Omental fat pad (tissue), 3 donors: ENCODE measurements at regions not wholly inside any gene's neighbourhood (a gene's known extent, or its start where the extent isn't known, plus 50 kb on each side); places are given as distances from the start of the nearest gene placed in this dataset.
"Not testable (repeated sequence)": the region's sequence is repeated elsewhere in the genome, so short reads cannot be mapped to it uniquely, and the experiment has no call there.

Experiments used
- ATAC-seq: fragments of 150-250 bp; one replicate; pipeline ENCODE4 v1.9.1; 2016; ENCODE audit warnings: mild to moderate bottlenecking, moderate library complexity; ENCODE audit not compliant: low FRiP score
- DNase-seq: peaks from one replicate; pipeline ENCODE4 v3.0.0-alpha.2; 2019; ENCODE audit warnings: low spot score
- TF ChIP-seq, protein P1 (sequence below), 3 donors: fragments of 450-650 bp; IDR thresholded peaks; one replicate each; pipeline ENCODE4 v1.5.1; 2016 to 2017; ENCODE audit warnings: antibody characterized with exemption in 3 of 3, mild to moderate bottlenecking in 3 of 3, moderate library complexity in 2 of 3

DNA sequence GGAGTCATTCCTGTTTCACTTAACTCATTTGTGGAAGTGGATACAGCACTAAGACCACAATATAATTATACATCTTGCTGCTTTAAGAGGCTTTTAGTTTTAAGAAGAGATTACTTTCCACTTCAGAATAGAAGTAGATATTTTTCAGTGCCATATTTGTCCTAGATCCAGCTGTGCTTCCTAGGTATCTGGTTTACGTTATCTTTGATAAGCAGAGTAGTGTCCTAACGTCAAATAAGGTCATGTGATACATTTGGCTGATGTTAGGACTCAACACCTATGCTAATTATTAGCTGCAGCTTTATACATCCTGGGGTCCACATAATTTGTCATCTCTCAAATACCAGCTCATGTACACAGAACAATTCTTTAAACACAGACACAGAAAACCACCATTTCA lies 196.2 kb upstream of the SMIM30 start:
- TF ChIP-seq, protein P1, sequence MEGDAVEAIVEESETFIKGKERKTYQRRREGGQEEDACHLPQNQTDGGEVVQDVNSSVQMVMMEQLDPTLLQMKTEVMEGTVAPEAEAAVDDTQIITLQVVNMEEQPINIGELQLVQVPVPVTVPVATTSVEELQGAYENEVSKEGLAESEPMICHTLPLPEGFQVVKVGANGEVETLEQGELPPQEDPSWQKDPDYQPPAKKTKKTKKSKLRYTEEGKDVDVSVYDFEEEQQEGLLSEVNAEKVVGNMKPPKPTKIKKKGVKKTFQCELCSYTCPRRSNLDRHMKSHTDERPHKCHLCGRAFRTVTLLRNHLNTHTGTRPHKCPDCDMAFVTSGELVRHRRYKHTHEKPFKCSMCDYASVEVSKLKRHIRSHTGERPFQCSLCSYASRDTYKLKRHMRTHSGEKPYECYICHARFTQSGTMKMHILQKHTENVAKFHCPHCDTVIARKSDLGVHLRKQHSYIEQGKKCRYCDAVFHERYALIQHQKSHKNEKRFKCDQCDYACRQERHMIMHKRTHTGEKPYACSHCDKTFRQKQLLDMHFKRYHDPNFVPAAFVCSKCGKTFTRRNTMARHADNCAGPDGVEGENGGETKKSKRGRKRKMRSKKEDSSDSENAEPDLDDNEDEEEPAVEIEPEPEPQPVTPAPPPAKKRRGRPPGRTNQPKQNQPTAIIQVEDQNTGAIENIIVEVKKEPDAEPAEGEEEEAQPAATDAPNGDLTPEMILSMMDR (IDR thresholded peaks at IDR 0.05) = no peak
- ATAC-seq (no peak), DNase-seq (no peak)

DNA sequence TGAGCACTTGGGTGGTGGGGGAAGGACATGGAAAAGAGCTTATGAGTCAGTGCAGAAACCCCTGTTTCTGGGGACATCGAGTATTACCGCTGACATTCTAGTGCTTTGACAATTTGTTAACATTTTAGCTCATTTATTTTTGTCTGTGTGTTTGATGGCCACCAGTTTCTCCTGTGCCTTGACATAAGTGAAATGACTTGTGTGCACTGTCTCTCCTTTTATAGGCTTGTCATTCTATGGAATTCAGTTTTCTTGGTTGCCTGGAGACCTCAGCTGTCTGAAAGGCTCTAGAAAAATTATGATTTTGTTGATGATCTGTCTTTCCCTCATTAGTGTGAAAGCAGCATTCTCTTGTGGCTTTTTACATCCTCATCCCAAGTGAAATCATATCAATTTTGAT lies 190.0 kb upstream of the SMIM30 start:
- ATAC-seq = no peak
- TF ChIP-seq, protein P1 (IDR thresholded peaks at IDR 0.05) = no peak
- no peak for DNase-seq

DNA sequence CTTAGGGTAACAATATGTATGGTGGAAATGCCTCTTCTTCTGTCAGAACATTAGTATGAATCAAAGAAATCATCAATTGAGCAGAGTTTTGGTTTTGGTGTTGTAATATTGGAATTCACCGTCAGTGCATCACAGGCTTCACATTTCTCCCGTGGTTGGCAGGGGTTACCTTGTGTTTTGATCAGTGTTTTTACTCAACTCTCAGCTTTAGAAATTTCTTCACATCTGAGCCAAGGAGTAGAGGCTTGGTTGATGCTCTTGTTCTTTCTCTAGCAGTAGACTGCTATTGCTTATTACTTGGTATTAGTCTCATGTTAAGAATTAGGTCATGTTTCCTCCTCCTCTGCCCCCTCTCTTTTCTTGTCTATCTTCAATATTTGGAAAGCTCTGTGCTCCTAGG lies 188.8 kb upstream of the SMIM30 start:
- ATAC-seq (no peak), DNase-seq (no peak)
- TF ChIP-seq, protein P1 (IDR thresholded peaks at IDR 0.05) = no peak

DNA sequence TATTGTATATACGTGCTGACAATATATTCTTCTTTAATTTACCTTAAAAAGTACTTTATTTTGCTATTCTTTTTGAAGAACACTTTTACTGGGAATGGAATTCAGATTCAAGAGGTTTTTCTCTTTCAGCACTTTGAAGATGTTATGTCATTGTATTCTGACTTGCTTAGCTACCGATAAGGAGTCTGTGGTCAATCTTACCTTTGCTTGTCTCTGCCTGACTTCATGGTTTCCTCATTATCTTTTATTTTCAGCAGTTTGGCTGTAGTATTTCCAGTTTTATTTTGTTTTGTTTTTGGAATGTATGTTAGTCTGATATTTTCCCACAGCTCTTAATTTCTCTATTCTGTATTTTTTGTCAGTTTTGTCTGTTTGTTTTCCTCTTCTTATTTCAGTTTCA lies 187.9 kb upstream of the SMIM30 start:
- ATAC-seq (no peak), DNase-seq (no peak)
- TF ChIP-seq, protein P1 (IDR thresholded peaks at IDR 0.05) = no peak

DNA sequence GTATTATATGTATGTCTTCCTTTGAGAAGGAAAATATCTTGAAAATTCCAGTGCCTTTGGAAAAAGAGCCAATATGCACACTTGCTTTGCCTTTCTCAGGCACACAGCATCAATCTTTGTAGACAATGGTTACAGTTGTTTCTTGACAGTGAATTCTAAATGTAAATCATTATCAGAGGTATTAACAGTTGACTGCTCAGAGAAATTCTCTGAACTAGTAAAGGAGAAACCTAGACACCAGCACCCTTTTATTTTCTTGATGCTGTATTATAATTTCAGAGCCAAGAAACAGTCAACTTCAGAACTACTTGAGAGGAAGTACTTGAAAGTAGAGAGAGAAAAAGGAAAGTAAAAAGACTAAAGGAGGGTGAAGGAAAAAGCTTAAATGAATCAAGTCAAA lies 185.8 kb upstream of the SMIM30 start:
- TF ChIP-seq, protein P1 (IDR thresholded peaks at IDR 0.05) = no peak
- DNase-seq (no peak), ATAC-seq (no peak)

DNA sequence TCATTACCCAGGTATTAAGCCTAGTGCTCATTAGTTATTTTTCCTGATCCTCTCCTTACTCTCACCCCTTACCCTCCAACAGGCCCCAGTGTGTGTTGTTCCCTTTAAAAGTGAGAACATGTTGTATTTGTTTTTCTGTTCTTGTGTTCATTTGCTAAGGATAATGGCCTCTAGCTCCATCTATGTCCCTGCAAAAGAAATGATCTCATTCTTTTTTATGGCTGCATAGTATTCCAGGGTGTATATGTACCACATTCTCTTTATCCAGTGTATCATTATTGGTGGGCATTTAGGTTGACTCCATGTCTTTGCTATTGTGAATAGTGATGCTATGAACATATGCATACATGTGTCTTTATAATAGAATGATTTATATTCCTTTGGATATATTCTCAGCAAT lies 185.0 kb upstream of the SMIM30 start:
- ATAC-seq, DNase-seq: not testable (repeated sequence)

DNA sequence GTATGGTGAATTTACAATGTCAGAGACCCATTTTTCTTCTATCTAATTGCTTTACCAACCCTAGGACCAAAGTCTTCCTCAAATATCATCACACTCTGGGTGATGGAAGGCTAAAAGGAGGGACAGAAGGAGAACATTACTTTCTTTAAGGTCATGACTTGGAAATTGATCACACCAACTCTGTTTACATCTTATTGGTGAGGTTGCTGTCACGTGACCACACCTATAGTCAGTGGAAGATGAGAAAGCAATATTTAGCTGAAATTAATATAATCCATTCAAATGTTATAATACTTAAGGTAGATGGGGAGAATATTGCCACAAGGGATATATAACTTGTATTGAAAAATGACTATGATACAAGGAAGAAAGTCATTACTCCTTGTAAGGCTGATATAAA lies 183.6 kb upstream of the SMIM30 start:
- ATAC-seq = no peak
- TF ChIP-seq, protein P1 (IDR thresholded peaks at IDR 0.05) = no peak
- DNase-seq = no peak

DNA sequence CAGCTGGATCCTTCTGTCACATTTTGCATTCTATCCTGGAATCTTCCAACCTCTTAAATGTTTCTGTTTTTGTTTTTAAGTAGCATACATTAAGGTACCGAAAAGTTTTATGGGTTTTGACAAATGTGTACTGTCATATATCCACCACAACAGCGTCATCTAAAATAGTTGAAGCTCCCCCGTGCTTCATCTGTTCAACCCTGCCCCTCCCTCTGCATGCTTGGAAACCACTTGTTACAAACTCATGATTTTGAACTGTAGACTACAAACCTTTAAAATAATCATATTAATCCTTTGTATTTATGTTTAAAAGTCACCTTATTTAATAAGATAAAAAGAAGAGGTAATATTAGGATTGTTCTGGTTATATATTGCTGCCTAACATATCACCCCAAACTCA lies 182.8 kb upstream of the SMIM30 start:
- DNase-seq (no peak), ATAC-seq (no peak)
- TF ChIP-seq, protein P1 (IDR thresholded peaks at IDR 0.05) = no peak
